Heart left ventricle (tissue), 16 donors: ENCODE measurements at regions not wholly inside any gene's neighbourhood (a gene's known extent, or its start where the extent isn't known, plus 50 kb on each side); places are given as distances from the start of the nearest gene placed in this dataset.

Experiments
- ATAC-seq, 4 donors: fragments of 200-7000 bp; cut with Tn5 transposase; one replicate each; pipeline ENCODE4 v1.9.1; 2020 to 2022; ENCODE audit warnings: moderate library complexity in 4 of 4, mild to moderate bottlenecking in 3 of 4, moderate number of reproducible peaks in 1 of 4
- DNase-seq, 5 donors: peaks; one replicate each; pipeline ENCODE4 v3.0.0-alpha.2; 2020
- H3K27ac ChIP-seq, 12 donors: fragments of 200-600 bp; sonication (generic) in 4 of 12; one replicate each; pipeline versions ENCODE4 v1.5.0 to v1.8.0; 2016 to 2022; ENCODE audit warnings: mild to moderate bottlenecking in 2 of 12
- H3K27me3 ChIP-seq, 9 donors: fragments of 200-600 bp; sonication (generic) in 2 of 9; one replicate each; pipeline versions ENCODE4 v1.5.1 to v1.8.0; 2016 to 2022; ENCODE audit warnings: mild to moderate bottlenecking in 3 of 9
- H3K36me3 ChIP-seq, 9 donors: fragments of 200-600 bp; sonication (generic) in 2 of 9; one replicate each; pipeline versions ENCODE4 v1.5.0 to v1.8.0; 2018 to 2022; ENCODE audit warnings: mild to moderate bottlenecking in 2 of 9
- H3K4me1 ChIP-seq, 12 donors: fragments of 200-600 bp; sonication (generic) in 4 of 12; one replicate each; pipeline versions ENCODE4 v1.5.0 to v1.8.0; 2016 to 2022; ENCODE audit warnings: mild to moderate bottlenecking in 3 of 12
- H3K4me3 ChIP-seq, 12 donors: fragments of 200-600 bp; sonication (generic) in 4 of 12; one replicate each; pipeline versions ENCODE4 v1.5.0 to v1.8.0; 2017 to 2022; ENCODE audit warnings: mild to moderate bottlenecking in 9 of 12, moderate library complexity in 4 of 12
- H3K9me3 ChIP-seq, 12 donors: fragments of 200-600 bp; sonication (generic) in 4 of 12; one replicate each; pipeline versions ENCODE4 v1.5.0 to v1.8.0; 2016 to 2022; ENCODE audit warnings: mild to moderate bottlenecking in 1 of 12
- CTCF ChIP-seq, 12 donors: fragments of 200-600 bp; sonication (generic) in 4 of 12; IDR thresholded peaks; one replicate each; pipeline versions ENCODE4 v1.5.0 to v1.8.0; 2018 to 2022; ENCODE audit warnings: antibody characterized with exemption in 12 of 12, mild to moderate bottlenecking in 5 of 12
- POLR2A ChIP-seq, 2 donors: fragments of 450-650 bp; IDR thresholded peaks; one replicate each; pipeline ENCODE4 v1.6.1; 2017; ENCODE audit warnings: antibody characterized with exemption in 2 of 2, mild to moderate bottlenecking in 2 of 2, moderate library complexity in 2 of 2
- whole genome bisulfite sequencing, 4 donors: extraction: QIAGEN DNeasy Blood & Tissue Kit in 2 of 4; methylation state at CpG; one replicate each; pipeline versions ENCODE4 v1.1.5 to v1.1.7; 2013 to 2018; 5-methylcytosine and 5-hydroxymethylcytosine counted together
- intact Hi-C, 10 donors: fragments of 100-400 bp; cut with DNase I; formaldehyde crosslinking; loops; one replicate each; pipeline versions ENCODE4 v1.11.1 to v1.14.2; 2022
- donor health status: ischemic (EF 13 %, LVEDD 7.1; RV severe dilation, severe dysfunction).
- donor health status: healthy with polysubstance abuse.
- donor health status: DM: no; HTN: yes; CAD: no.
- donor health status: DM: no; HTN: no; CAD: no.
- donor health status: ischemic (EF 25% LVEDD 6.9; RV normal size, moderate dysfunction).
- donor health status: ischemic (EF 25% LVEDD 5.7; RV mildly dilated, moderate dysfunction).
- donor health status: healthy.
- donor health status: DM: yes; HTN: yes; CAD: no.
- donor health status: ischemic (EF 35%, LVEDD 5.7; RV mildly dilated, moderate dysfunction).
- donor health status: nonischemic (EF 11% LVEDD 7.7; RV severe dilation, severe dysfunction).
- donor health status: DM: yes; HTN: yes; CAD: no.
- donor health status: PGD.
- donor health status: ischemic (EF 29% LVEDD 5.4; RV normal size, mild dysfunction).
- donor health status: nonischemic (EF 23%, LVEDD 6.1; RV moderate dilation, normal function).

GRCh38 chr11:28962502-28962901 is 854.3 kb downstream of the METTL15 start:
- Histone ChIP-seq H3K4me3 (no peak overlapping the region), H3K27ac (no peak overlapping the region), H3K36me3 (no peaks in the 10 kb centered on the region), H3K4me1 (no peaks in the 10 kb centered on the region), H3K27me3 (no peaks in the 10 kb centered on the region), H3K9me3 (no peaks in the 10 kb centered on the region)
- TF ChIP-seq CTCF (IDR thresholded peaks at IDR 0.05) = no peak
- no peak for TF ChIP-seq POLR2A (IDR thresholded peaks at IDR 0.05)
- intact Hi-C loops = no loop called here
- DNase-seq (no peak), ATAC-seq (no peak)
- WGBS, 4 donors = 76 to 84% (median 78%) methylated on average over 5 of the region's 5 CpGs

GRCh38 chr11:28961726-28962125 is 853.5 kb downstream of the METTL15 start:
- Histone ChIP-seq H3K27ac (no peak overlapping the region), H3K36me3 (no peaks in the 10 kb centered on the region), H3K27me3 (no peaks in the 10 kb centered on the region), H3K4me1 (no peaks in the 10 kb centered on the region), H3K9me3 (peaks cover 0 to 4% (median 0%) of the 10 kb centered on the region in 12 donors), H3K4me3 (no peak overlapping the region)
- DNase-seq (no peak), ATAC-seq (no peak)
- TF ChIP-seq POLR2A (IDR thresholded peaks at IDR 0.05) (no peak), CTCF (IDR thresholded peaks at IDR 0.05) (no peak)
- intact Hi-C loops = no loop called here
- WGBS, 4 donors = 26 to 46% (median 39%) methylated on average over 1 of the region's 1 CpG

GRCh38 chr11:28956446-28956845 is 848.3 kb downstream of the METTL15 start:
- ATAC-seq = no peak
- intact Hi-C loops = no loop called here
- Histone ChIP-seq H3K36me3 (no peaks in the 10 kb centered on the region), H3K27ac (no peak overlapping the region), H3K9me3 (peaks cover 0 to 13% (median 0%) of the 10 kb centered on the region in 12 donors), H3K4me3 (no peak overlapping the region), H3K4me1 (no peaks in the 10 kb centered on the region), H3K27me3 (no peaks in the 10 kb centered on the region)
- no peak for TF ChIP-seq POLR2A (IDR thresholded peaks at IDR 0.05)
- 65 to 72% (median 71%) methylated on average over 3 of the region's 3 CpGs for WGBS, 4 donors
- DNase-seq = no peak

GRCh38 chr11:28951191-28951590 is 843.0 kb downstream of the METTL15 start:
- Histone ChIP-seq H3K9me3 (peaks cover 0 to 17% (median 0%) of the 10 kb centered on the region in 12 donors), H3K27me3 (no peaks in the 10 kb centered on the region), H3K27ac (no peak overlapping the region), H3K4me1 (no peaks in the 10 kb centered on the region), H3K36me3 (no peaks in the 10 kb centered on the region), H3K4me3 (no peak overlapping the region)
- WGBS, 4 donors = 81 to 91% (median 85%) methylated on average over 1 of the region's 1 CpG
- intact Hi-C loops = no loop called here
- DNase-seq = no peak
- TF ChIP-seq CTCF (IDR thresholded peaks at IDR 0.05) = no peak
- no peak for TF ChIP-seq POLR2A (IDR thresholded peaks at IDR 0.05)
- no peak for ATAC-seq

- Histone ChIP-seq H3K4me3 (no peak overlapping the region), H3K36me3 (no peaks in the 10 kb centered on the region), H3K9me3 (no peaks in the 10 kb centered on the region), H3K4me1 (no peaks in the 10 kb centered on the region), H3K27ac (no peak overlapping the region), H3K27me3 (no peaks in the 10 kb centered on the region)
- ATAC-seq (no peak), DNase-seq (no peak)
- 58 to 72% (median 67%) methylated on average over 2 of the region's 2 CpGs for WGBS, 4 donors
- TF ChIP-seq CTCF (IDR thresholded peaks at IDR 0.05) (no peak), POLR2A (IDR thresholded peaks at IDR 0.05) (no peak)
- intact Hi-C loops = no loop called here
These were observed 831.2 kb downstream of the METTL15 start for GRCh38 chr11:28939381-28939780.
